BJ (cell line): ENCODE measurements at regions not wholly inside any gene's neighbourhood (a gene's known extent, or its start where the extent isn't known, plus 50 kb on each side); places are given as distances from the start of the nearest gene placed in this dataset.

ENCODE experiments used
- CTCF ChIA-PET: fragments of 350-600 bp; formaldehyde crosslinking; extraction: SDS; loops from one replicate; lab custom pipeline; 2021; ENCODE audit warnings: antibody characterized with exemption, inconsistent platforms; lab: Yijun Ruan, JAX
- POLR2A ChIA-PET: fragments of 300-600 bp; sonication (Branson Sonifier 250); formaldehyde crosslinking; extraction: SDS; loops from one replicate; lab custom pipeline; 2021; ENCODE audit warnings: antibody characterized with exemption; lab: Charles Lee
- DNase-seq: peaks from one replicate; pipeline ENCODE4 v3.0.0-alpha.2; 2011; ENCODE audit warnings: low read depth
- H3K27me3 ChIP-seq: 2 replicates; pipeline ENCODE4 v1.6.0; 2011; ENCODE audit warnings: low read length; ENCODE audit not compliant: control insufficient read depth, insufficient read depth
- H3K36me3 ChIP-seq: 2 replicates; pipeline ENCODE4 v1.5.1; 2011; ENCODE audit warnings: low read length; ENCODE audit not compliant: control insufficient read depth, insufficient read depth
- H3K4me3 ChIP-seq: 2 replicates; pipeline ENCODE4 v1.5.1; 2011; ENCODE audit warnings: low read depth, mild to moderate bottlenecking, control low read depth, low read length
- TF ChIP-seq, protein P1 (sequence below): IDR thresholded peaks from 2 replicates; pipeline ENCODE4 v1.5.1; 2011; ENCODE audit warnings: low read depth, mild to moderate bottlenecking, control low read depth, inconsistent platforms, low read length, moderate library complexity; ENCODE audit not compliant: insufficient read depth

DNA sequence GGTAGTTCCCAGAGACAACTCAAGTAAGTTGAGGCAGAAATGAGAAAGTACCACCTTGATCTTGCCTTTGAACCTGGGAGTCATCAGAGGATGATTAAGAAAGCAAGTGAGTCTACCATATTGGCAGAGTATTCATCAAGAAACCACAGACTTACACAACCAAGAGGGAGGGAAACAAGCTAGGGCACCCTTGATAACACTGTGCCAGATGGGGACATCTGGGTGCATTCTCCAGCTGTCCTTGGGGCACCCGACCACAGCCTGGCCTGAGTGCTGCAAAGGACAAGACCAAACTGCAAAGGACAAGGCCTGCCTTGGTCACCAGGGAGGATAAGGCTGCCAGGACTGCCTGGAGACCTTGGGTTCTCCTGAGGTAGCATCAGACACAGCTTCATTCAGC is 553.6 kb downstream of the EPHB1 start:
- Histone ChIP-seq H3K4me3 (no peak overlapping the region), H3K36me3 (no peaks in the 10 kb centered on the region), H3K27me3 (no peaks in the 10 kb centered on the region)
- POLR2A ChIA-PET: no interaction called here
- DNase-seq: no peak
- TF ChIP-seq, protein P1, sequence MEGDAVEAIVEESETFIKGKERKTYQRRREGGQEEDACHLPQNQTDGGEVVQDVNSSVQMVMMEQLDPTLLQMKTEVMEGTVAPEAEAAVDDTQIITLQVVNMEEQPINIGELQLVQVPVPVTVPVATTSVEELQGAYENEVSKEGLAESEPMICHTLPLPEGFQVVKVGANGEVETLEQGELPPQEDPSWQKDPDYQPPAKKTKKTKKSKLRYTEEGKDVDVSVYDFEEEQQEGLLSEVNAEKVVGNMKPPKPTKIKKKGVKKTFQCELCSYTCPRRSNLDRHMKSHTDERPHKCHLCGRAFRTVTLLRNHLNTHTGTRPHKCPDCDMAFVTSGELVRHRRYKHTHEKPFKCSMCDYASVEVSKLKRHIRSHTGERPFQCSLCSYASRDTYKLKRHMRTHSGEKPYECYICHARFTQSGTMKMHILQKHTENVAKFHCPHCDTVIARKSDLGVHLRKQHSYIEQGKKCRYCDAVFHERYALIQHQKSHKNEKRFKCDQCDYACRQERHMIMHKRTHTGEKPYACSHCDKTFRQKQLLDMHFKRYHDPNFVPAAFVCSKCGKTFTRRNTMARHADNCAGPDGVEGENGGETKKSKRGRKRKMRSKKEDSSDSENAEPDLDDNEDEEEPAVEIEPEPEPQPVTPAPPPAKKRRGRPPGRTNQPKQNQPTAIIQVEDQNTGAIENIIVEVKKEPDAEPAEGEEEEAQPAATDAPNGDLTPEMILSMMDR: no peak
- CTCF ChIA-PET: no interaction called here

DNA sequence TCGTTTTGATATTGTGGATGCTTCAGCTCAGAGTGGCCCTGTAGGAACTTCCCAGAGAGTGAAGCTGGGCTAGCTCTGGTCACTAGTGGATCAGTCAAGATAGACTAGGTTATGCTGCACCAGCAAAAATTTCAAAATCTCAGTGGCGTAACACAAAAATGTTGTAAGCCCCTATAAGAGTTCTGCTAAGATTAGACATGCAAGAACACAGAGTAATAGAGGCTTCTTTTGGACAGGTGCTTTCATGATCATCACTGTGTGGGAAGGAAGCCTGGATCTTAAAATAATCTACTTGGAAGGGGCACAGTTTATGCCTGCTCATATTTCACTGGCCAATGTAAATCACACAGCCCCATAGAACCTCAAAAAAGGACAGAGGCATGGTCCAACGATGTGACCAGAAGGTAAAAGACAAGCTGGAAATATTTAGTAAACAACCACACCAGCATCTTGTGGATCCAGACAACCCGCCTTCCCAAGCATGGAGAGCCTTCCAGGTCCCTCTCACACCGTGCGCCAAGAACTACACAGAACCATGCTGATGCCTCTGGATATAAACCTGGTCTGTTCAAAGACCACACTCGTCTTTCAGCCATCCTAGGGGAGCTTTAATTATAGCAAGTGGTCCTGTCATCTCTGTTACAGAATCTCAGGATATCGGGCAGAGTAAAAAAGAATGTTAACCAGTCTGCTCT is 554.3 kb downstream of the EPHB1 start:
- TF ChIP-seq, protein P1: no peak
- H3K27me3 ChIP-seq: no peaks in the 10 kb centered on the region
- H3K36me3 ChIP-seq: no peaks in the 10 kb centered on the region
- no peak for DNase-seq
- no peak overlapping the region for H3K4me3 ChIP-seq
- ChIA-PET CTCF (no interaction called here), POLR2A (no interaction called here)

GRCh38 chr3:135352213-135352612 is 557.2 kb downstream of the EPHB1 start:
- DNase-seq: no peak
- Histone ChIP-seq H3K4me3 (no peak overlapping the region), H3K36me3 (no peaks in the 10 kb centered on the region), H3K27me3 (no peaks in the 10 kb centered on the region)
- TF ChIP-seq, protein P1: no peak
- ChIA-PET POLR2A (no interaction called here), CTCF (no interaction called here)

DNA sequence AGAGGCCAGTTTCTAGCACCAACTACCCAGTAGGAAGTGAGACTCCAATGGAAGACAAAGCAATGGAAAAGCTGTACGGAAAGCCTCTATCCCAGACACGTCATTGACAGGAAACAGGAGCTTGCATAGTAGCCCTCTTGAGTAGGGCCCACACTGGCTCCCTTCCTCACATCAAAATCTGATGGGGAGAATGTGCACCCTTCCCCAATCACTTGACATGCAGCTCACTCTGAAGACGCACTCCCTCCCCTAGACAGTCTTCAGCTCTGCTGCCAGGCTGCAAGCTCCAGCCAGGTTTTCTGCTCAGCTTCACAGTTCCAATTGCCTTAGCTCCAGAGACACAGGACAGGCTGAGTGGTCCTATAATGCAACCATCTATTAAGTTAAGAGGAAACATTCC is 567.8 kb downstream of the EPHB1 start:
- no peaks in the 10 kb centered on the region for H3K36me3 ChIP-seq
- TF ChIP-seq, protein P1: no peak
- no peak overlapping the region for H3K4me3 ChIP-seq
- ChIA-PET POLR2A (no interaction called here), CTCF (no interaction called here)
- no peaks in the 10 kb centered on the region for H3K27me3 ChIP-seq
- no peak for DNase-seq

DNA sequence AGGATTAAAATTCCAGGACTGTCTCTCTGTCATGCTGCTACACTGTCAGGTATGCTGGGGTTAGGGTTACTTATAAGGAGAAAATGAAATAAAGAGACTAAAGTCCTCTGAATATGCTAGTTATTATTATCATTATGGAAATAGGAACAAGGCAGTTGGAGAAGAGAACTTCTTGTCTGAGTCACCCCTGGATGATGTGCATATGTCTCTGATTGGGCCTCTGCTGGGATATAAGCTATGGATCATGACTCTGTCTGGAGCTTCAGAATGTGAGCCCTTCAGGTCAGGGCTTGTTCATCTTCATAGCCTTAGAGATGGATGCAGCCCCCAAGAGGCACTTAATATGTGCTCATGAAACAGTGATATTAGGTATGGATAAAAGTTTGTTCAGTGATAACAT is 569.6 kb downstream of the EPHB1 start:
- TF ChIP-seq, protein P1: no peak
- DNase-seq: no peak
- Histone ChIP-seq H3K27me3 (no peaks in the 10 kb centered on the region), H3K36me3 (no peaks in the 10 kb centered on the region), H3K4me3 (no peak overlapping the region)
- POLR2A ChIA-PET: no interaction called here
- CTCF ChIA-PET: no interaction called here
